ENCODE measurements at regions not wholly inside any gene's neighbourhood (a gene's known extent, or its start where the extent isn't known, plus 50 kb on each side); places are given as distances from the start of the nearest gene placed in this dataset.

DNA sequence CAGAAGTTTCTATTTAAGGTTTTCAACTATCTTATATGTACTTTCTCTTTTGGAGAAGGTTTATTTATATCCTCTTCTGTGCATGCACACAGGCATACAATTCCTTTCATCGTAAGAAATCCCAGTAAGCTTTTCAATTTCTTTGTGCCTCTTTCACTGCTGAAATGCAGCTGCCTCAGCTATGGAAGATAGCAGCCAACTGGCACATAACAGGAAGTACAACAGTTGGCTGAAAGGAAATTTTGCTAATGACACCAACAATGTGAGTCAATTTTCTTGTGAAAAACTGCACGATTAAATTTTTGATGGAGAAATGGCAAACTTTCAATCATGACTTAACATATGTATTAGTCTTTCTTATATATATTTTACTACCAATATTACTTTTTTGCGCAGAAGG lies 74.5 kb upstream of the PAQR3 start:
- TF ChIP-seq, protein P1, sequence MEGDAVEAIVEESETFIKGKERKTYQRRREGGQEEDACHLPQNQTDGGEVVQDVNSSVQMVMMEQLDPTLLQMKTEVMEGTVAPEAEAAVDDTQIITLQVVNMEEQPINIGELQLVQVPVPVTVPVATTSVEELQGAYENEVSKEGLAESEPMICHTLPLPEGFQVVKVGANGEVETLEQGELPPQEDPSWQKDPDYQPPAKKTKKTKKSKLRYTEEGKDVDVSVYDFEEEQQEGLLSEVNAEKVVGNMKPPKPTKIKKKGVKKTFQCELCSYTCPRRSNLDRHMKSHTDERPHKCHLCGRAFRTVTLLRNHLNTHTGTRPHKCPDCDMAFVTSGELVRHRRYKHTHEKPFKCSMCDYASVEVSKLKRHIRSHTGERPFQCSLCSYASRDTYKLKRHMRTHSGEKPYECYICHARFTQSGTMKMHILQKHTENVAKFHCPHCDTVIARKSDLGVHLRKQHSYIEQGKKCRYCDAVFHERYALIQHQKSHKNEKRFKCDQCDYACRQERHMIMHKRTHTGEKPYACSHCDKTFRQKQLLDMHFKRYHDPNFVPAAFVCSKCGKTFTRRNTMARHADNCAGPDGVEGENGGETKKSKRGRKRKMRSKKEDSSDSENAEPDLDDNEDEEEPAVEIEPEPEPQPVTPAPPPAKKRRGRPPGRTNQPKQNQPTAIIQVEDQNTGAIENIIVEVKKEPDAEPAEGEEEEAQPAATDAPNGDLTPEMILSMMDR (IDR thresholded peaks at IDR 0.05) = no peak
- no peaks in the 10 kb centered on the region for H3K9me3 Mint-ChIP-seq
- DNase-seq (no peak), ATAC-seq (ENCODE audit: low read depth) (no peak)
- no peaks in the 10 kb centered on the region for H3K4me1 Mint-ChIP-seq
- peaks cover 13% of the 10 kb centered on the region for H3K27me3 Mint-ChIP-seq
- H3K4me3 Mint-ChIP-seq = no peak overlapping the region
- H3K36me3 Mint-ChIP-seq (ENCODE audit: low read depth) = no peaks in the 10 kb centered on the region
- intact Hi-C loops (cut with micrococcal nuclease) = no loop called here
- ChIA-PET POLR2A (no interaction called here), CTCF (no interaction called here)
- H3K27ac Mint-ChIP-seq = no peak overlapping the region

DNA sequence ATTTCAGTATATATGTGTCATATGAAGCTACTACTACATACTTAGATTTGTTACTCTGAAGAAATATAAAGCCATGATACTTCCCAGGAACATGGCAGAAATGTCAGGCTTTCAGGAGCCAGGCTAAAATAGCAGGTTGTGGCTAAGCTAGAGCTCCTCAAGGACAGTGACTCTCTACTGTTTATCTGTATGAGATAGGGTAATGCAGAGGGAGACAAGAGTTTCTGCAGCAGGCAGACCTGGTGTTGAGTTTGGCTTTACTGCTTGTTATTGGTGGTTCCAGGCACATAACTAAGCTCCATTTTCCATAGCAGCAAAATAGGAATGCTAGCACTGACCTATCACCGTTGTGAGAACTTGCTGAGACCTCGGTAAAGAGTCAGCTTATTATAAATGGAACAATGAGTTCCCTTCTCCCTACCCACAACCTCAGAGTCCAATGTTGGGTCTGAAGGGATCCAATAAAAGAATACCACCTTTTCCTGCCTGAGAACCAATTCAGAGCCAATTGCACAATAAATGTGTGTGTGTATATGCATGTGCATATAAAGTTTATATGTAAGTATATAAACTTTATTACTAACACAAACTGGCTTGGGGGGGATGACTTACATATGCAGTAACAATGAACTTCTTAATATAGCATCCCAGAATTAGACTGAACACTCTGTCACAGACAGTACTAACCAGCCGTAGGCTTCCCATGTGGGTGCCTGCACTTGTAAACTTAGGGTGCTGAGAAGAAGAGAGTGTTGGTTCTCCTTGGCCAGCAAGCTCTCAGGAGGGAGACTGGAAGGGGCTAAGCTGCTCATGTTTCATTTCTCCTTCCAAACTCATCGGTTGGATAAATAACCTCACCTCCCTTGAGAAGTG lies 51.9 kb upstream of the PAQR3 start:
- Mint-ChIP-seq H3K27ac (no peak overlapping the region), H3K4me3 (no peak overlapping the region), H3K4me1 (no peaks in the 10 kb centered on the region), H3K27me3 (peaks cover 9% of the 10 kb centered on the region), H3K36me3 (ENCODE audit: low read depth) (no peaks in the 10 kb centered on the region), H3K9me3 (no peaks in the 10 kb centered on the region)
- ChIA-PET CTCF (interaction anchor here (1.0 kb wide), 1 partner anchor 39 kb away, joined by 3 read pairs; no protein-coding TSS in a partner anchor), POLR2A (no interaction called here)
- TF ChIP-seq, protein P1 (IDR thresholded peaks at IDR 0.05) = no peak
- intact Hi-C loops (cut with micrococcal nuclease) = no loop called here
- ATAC-seq (ENCODE audit: low read depth) (no peak), DNase-seq (no peak)

DNA sequence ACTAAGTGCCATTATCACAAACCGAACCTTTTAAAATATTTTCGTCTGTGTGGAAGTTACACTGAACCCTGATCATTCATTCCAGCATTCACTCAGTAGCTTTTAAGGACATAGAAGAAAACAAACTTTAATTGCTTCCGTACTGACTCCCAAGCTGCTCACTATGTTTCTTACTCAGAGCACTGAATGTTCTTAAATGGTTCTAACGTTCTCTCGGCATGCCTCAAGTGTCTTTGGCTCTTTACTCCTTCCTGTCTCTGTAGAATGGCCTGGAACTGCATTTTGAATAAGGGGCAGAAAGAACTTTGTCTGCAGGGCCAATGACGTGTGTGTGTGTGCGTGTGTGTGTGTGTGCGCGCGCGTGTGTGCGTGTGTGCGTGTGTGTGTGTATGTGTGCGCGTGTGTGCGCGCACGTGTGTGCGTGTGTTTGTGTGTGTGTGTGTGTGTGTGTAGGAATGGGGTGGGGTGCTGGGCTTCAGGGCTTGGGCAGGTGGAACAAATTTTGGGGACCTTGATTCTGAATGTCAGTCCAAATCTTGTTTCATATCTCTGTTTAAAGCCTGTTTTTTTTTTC lies 50.5 kb upstream of the PAQR3 start:
- no peaks in the 10 kb centered on the region for H3K9me3 Mint-ChIP-seq
- H3K27me3 Mint-ChIP-seq = peaks cover 19% of the 10 kb centered on the region
- ChIA-PET POLR2A (no interaction called here), CTCF (interaction anchor here (1.0 kb wide), 1 partner anchor 37 kb away, joined by 3 read pairs; no protein-coding TSS in a partner anchor)
- H3K4me3 Mint-ChIP-seq = no peak overlapping the region
- TF ChIP-seq, protein P1 (IDR thresholded peaks at IDR 0.05) = no peak
- DNase-seq (no peak), ATAC-seq (ENCODE audit: low read depth) (no peak)
- no peak overlapping the region for H3K27ac Mint-ChIP-seq
- no peaks in the 10 kb centered on the region for H3K36me3 Mint-ChIP-seq (ENCODE audit: low read depth)
- intact Hi-C loops (cut with micrococcal nuclease) = no loop called here
- H3K4me1 Mint-ChIP-seq = no peaks in the 10 kb centered on the region
